ENCODE measurements at regions not wholly inside any gene's neighbourhood (a gene's known extent, or its start where the extent isn't known, plus 50 kb on each side); places are given as distances from the start of the nearest gene placed in this dataset.
A peak's percentile ranks its signal among the peaks of the same experiment; 100 is the strongest.

- no peaks in the 10 kb centered on the region for H3K9me3 Mint-ChIP-seq
- intact Hi-C loops (cut with micrococcal nuclease) = no loop called here
- no peak for TF ChIP-seq CTCF (IDR thresholded peaks at IDR 0.05)
- CTCF ChIA-PET = no interaction called here
- no peak overlapping the region for H3K27ac Mint-ChIP-seq
- H3K27me3 Mint-ChIP-seq = peaks cover 3% of the 10 kb centered on the region
- DNase-seq (peak; percentile 10), ATAC-seq (no peak)
- H3K4me1 Mint-ChIP-seq (ENCODE audit: low read depth) = peaks cover 30% of the 10 kb centered on the region
- POLR2A ChIA-PET = no interaction called here
- no peaks in the 10 kb centered on the region for H3K36me3 Mint-ChIP-seq (ENCODE audit: low read depth)
- no peak overlapping the region for H3K4me3 Mint-ChIP-seq
Measured at GRCh38 chr2:12032398-12032797, 286.0 kb downstream of the LPIN1 start.

- H3K9me3 Mint-ChIP-seq = no peaks in the 10 kb centered on the region
- DNase-seq = no peak
- CTCF ChIA-PET = no interaction called here
- H3K36me3 Mint-ChIP-seq (ENCODE audit: low read depth) = no peaks in the 10 kb centered on the region
- POLR2A ChIA-PET = no interaction called here
- H3K4me1 Mint-ChIP-seq (ENCODE audit: low read depth) = peaks cover 30% of the 10 kb centered on the region
- intact Hi-C loops (cut with micrococcal nuclease) = no loop called here
- peaks cover 3% of the 10 kb centered on the region for H3K27me3 Mint-ChIP-seq
- no peak overlapping the region for H3K4me3 Mint-ChIP-seq
- no peak overlapping the region for H3K27ac Mint-ChIP-seq
- no peak for TF ChIP-seq CTCF (IDR thresholded peaks at IDR 0.05)
- ATAC-seq = no peak
Measured at GRCh38 chr2:12032975-12033374, 286.5 kb downstream of the LPIN1 start.

GRCh38 chr2:12033494-12033893 is 287.1 kb downstream of the LPIN1 start:
- ATAC-seq (no peak), DNase-seq (no peak)
- POLR2A ChIA-PET = no interaction called here
- Mint-ChIP-seq H3K27ac (no peak overlapping the region), H3K4me1 (ENCODE audit: low read depth) (peaks cover 30% of the 10 kb centered on the region), H3K27me3 (peaks cover 3% of the 10 kb centered on the region), H3K36me3 (ENCODE audit: low read depth) (no peaks in the 10 kb centered on the region), H3K9me3 (no peaks in the 10 kb centered on the region), H3K4me3 (no peak overlapping the region)
- TF ChIP-seq CTCF (IDR thresholded peaks at IDR 0.05) = no peak
- CTCF ChIA-PET = no interaction called here
- intact Hi-C loops (cut with micrococcal nuclease) = no loop called here

GRCh38 chr2:12034382-12034781 is 287.9 kb downstream of the LPIN1 start:
- CTCF ChIA-PET = no interaction called here

More at GRCh38 chr2:12034382-12034781, 287.9 kb downstream of the LPIN1 start:
- no peak for ATAC-seq
- H3K4me1 Mint-ChIP-seq (ENCODE audit: low read depth) = peaks cover 30% of the 10 kb centered on the region
- intact Hi-C loops (cut with micrococcal nuclease) = no loop called here
- POLR2A ChIA-PET = no interaction called here
- peaks cover 3% of the 10 kb centered on the region for H3K27me3 Mint-ChIP-seq
- TF ChIP-seq CTCF (IDR thresholded peaks at IDR 0.05) = no peak
- DNase-seq = no peak
- H3K36me3 Mint-ChIP-seq (ENCODE audit: low read depth) = no peaks in the 10 kb centered on the region
- H3K4me3 Mint-ChIP-seq = no peak overlapping the region
- no peaks in the 10 kb centered on the region for H3K9me3 Mint-ChIP-seq
- H3K27ac Mint-ChIP-seq = no peak overlapping the region

Measured in activated CD8-positive, alpha-beta T cell treated with anti-CD3 and anti-CD28 coated beads for 36 hours (primary cell).